SH-SY5Y (cell line): ENCODE measurements at regions not wholly inside any gene's neighbourhood (a gene's known extent, or its start where the extent isn't known, plus 50 kb on each side); places are given as distances from the start of the nearest gene placed in this dataset.

Experiments used
- GATA2 ChIP-seq: IDR thresholded peaks from 2 replicates; pipeline ENCODE4 v1.6.1; 2011; ENCODE audit warnings: mild to moderate bottlenecking, low read depth, low read length
- GATA3 ChIP-seq: IDR thresholded peaks from 2 replicates; pipeline ENCODE4 v1.6.1; 2011; ENCODE audit warnings: low read depth, mild to moderate bottlenecking, low read length, moderate library complexity

GRCh38 chr11:71095294-71095850, 157.0 kb downstream of the SHANK2 start:
- TF ChIP-seq GATA3 (no peak), GATA2 (no peak)
